Tibial nerve (tissue), 3 donors: ENCODE measurements at regions not wholly inside any gene's neighbourhood (a gene's known extent, or its start where the extent isn't known, plus 50 kb on each side); places are given as distances from the start of the nearest gene placed in this dataset.

ENCODE experiments used
- CTCF ChIP-seq, 5 experiments: fragments of 200-600 bp in 3 of 5; fragments of 450-650 bp in 2 of 5; sonication (generic) in 3 of 5; IDR thresholded peaks; one replicate each; pipeline ENCODE4 v1.5.1; 2016 to 2019; ENCODE audit warnings: antibody characterized with exemption in 5 of 5, mild to moderate bottlenecking in 3 of 5, moderate library complexity in 2 of 5
- POLR2A ChIP-seq, 2 donors: fragments of 450-650 bp; IDR thresholded peaks; one replicate each; pipeline ENCODE4 v1.6.1; 2017; ENCODE audit warnings: antibody characterized with exemption in 2 of 2, mild to moderate bottlenecking in 2 of 2, moderate library complexity in 2 of 2

- TF ChIP-seq POLR2A (IDR thresholded peaks at IDR 0.05): no peak
- no peak for TF ChIP-seq CTCF (IDR thresholded peaks at IDR 0.05)
Observed at GRCh38 chr11:25432376-25432775, 899.6 kb upstream of the ANO3 start.
